CD4-positive, alpha-beta T cell (primary cell): ENCODE measurements at regions not wholly inside any gene's neighbourhood (a gene's known extent, or its start where the extent isn't known, plus 50 kb on each side); places are given as distances from the start of the nearest gene placed in this dataset.

Experiments used
- ATAC-seq: fragments of 200-7000 bp; cut with Tn5 transposase; one replicate; pipeline ENCODE4 v1.10.0; 2022; ENCODE audit warnings: mild to moderate bottlenecking; ENCODE audit not compliant: poor library complexity
- CTCF ChIA-PET: fragments of 350-600 bp; sonication (Branson Sonifier 250); formaldehyde crosslinking; loops from one replicate; lab custom pipeline; 2021; ENCODE audit warnings: antibody characterized with exemption, inconsistent platforms; lab: Charles Lee
- POLR2A ChIA-PET: fragments of 350-600 bp; sonication (Branson Sonifier 250); formaldehyde crosslinking; loops from one replicate; lab custom pipeline; 2021; ENCODE audit warnings: antibody characterized with exemption, inconsistent platforms; lab: Charles Lee
- DNase-seq, 14 experiments: peaks; one replicate each; pipeline ENCODE4 v3.0.0-alpha.2; 2013 to 2020; ENCODE audit warnings: mixed read lengths in 2 of 14
- H3K27ac ChIP-seq, 2 donors: one replicate each; pipeline versions ENCODE4 v1.5.1 to v1.7.0; 2013; ENCODE audit warnings: low read length in 2 of 2, low read depth in 1 of 2, mild to moderate bottlenecking in 1 of 2
- H3K27me3 ChIP-seq, 2 experiments: 1 replicate in 1 of 2; 2 replicates in 1 of 2; pipeline versions ENCODE4 v1.6.1 to v1.7.0; 2013; ENCODE audit warnings: low read length in 2 of 2, control low read depth in 1 of 2, mild to moderate bottlenecking in 1 of 2, moderate library complexity in 1 of 2; ENCODE audit not compliant: insufficient read depth in 2 of 2, control insufficient read depth in 1 of 2
- H3K36me3 ChIP-seq: one replicate; pipeline ENCODE4 v1.6.1; 2013; ENCODE audit warnings: low read length, control low read depth; ENCODE audit not compliant: insufficient read depth
- H3K4me1 ChIP-seq: one replicate; pipeline ENCODE4 v1.6.1; 2013; ENCODE audit warnings: low read length, control low read depth; ENCODE audit not compliant: insufficient read depth
- H3K4me3 ChIP-seq: one replicate; pipeline ENCODE4 v1.5.1; 2013; ENCODE audit warnings: mild to moderate bottlenecking, low read length, moderate library complexity
- H3K9me3 ChIP-seq, 2 experiments: 1 replicate in 1 of 2; 2 replicates in 1 of 2; pipeline versions ENCODE4 v1.6.1 to v1.7.0; 2013; ENCODE audit warnings: low read length in 2 of 2, mild to moderate bottlenecking in 2 of 2, control low read depth in 1 of 2, moderate library complexity in 1 of 2; ENCODE audit not compliant: control insufficient read depth in 1 of 2, insufficient read depth in 1 of 2
- H3K27ac Mint-ChIP-seq: one replicate; pipeline ENCODE4 v1.8.0; 2020; ENCODE audit warnings: mixed read lengths
- H3K27me3 Mint-ChIP-seq: one replicate; pipeline ENCODE4 v1.8.0; 2021; ENCODE audit warnings: mixed read lengths
- H3K36me3 Mint-ChIP-seq: one replicate; pipeline ENCODE4 v1.8.0; 2021; ENCODE audit warnings: low read depth, mixed read lengths
- H3K4me1 Mint-ChIP-seq: one replicate; pipeline ENCODE4 v1.8.0; 2021; ENCODE audit warnings: low read depth, mixed read lengths
- H3K4me3 Mint-ChIP-seq: one replicate; pipeline ENCODE4 v1.8.0; 2020; ENCODE audit warnings: mild to moderate bottlenecking, mixed read lengths
- H3K9me3 Mint-ChIP-seq: one replicate; pipeline ENCODE4 v1.8.0; 2020; ENCODE audit warnings: mixed read lengths
- CTCF ChIP-seq: fragments of 200-600 bp; IDR thresholded peaks from one replicate; pipeline ENCODE4 v1.8.0; 2022; ENCODE audit warnings: antibody characterized with exemption, mild to moderate bottlenecking
- intact Hi-C, 2 experiments: fragments of 100-400 bp; cut with DNase I in 1 of 2; cut with micrococcal nuclease in 1 of 2; formaldehyde crosslinking; loops; one replicate each; pipeline versions ENCODE4 v1.15.1 to v1.9.0; 2023 to 2025; cut with DNase I, micrococcal nuclease

DNA sequence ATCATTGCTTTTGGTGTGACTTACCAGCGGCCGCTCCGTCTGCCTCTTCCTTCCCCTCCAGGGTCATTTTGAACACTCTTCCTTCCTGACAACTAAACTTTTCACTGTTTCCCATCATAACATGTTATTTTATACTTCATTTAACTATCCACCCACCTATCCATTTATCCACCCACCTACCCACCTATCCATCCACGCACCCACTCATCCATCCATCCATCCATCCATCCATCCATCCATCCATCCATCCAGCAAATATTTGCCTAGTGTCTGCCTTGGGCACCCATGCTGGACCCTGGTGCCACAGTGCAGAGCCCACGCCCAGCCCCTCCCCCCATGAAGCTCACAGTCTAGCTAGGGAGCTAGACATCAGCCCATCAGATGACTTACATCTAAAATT, 254.9 kb downstream of the TLE3 start:
- H3K4me3 Mint-ChIP-seq, result no peak overlapping the region
- Histone ChIP-seq H3K9me3 (no peaks in the 10 kb centered on the region), H3K27ac (no peak overlapping the region), H3K27me3 (peaks cover 0 to 2% of the 10 kb centered on the region in 2 experiments), H3K4me3 (no peak overlapping the region), H3K4me1 (no peaks in the 10 kb centered on the region), H3K36me3 (no peaks in the 10 kb centered on the region)
- no peak for TF ChIP-seq CTCF
- no peaks in the 10 kb centered on the region for H3K27me3 Mint-ChIP-seq
- no peak overlapping the region for H3K27ac Mint-ChIP-seq
- no peaks in the 10 kb centered on the region for H3K36me3 Mint-ChIP-seq
- intact Hi-C loops, result no loop called here
- no peak for DNase-seq
- H3K9me3 Mint-ChIP-seq, result no peaks in the 10 kb centered on the region
- ChIA-PET CTCF (no interaction called here), POLR2A (interaction anchor here (0.7 kb wide), 1 partner anchor 17 kb away, joined by 4 read pairs; no protein-coding TSS in a partner anchor)
- no peaks in the 10 kb centered on the region for H3K4me1 Mint-ChIP-seq
- ATAC-seq, result no peak

GRCh38 chr15:69843276-69843899, 254.3 kb downstream of the TLE3 start:
- peaks cover 0 to 2% of the 10 kb centered on the region in 2 experiments for H3K27me3 ChIP-seq
- H3K4me3 Mint-ChIP-seq, result no peak overlapping the region
- no peaks in the 10 kb centered on the region for H3K4me1 ChIP-seq
- ChIA-PET POLR2A (interaction anchor here (0.7 kb wide), 1 partner anchor 17 kb away, joined by 4 read pairs; no protein-coding TSS in a partner anchor), CTCF (no interaction called here)
- intact Hi-C loops, result no loop called here
- H3K27ac Mint-ChIP-seq, result no peak overlapping the region
- DNase-seq (no peak), ATAC-seq (no peak)
- H3K27ac ChIP-seq, result no peak overlapping the region
- no peaks in the 10 kb centered on the region for H3K9me3 Mint-ChIP-seq
- no peaks in the 10 kb centered on the region for H3K36me3 Mint-ChIP-seq
- H3K9me3 ChIP-seq, result no peaks in the 10 kb centered on the region
- H3K4me3 ChIP-seq, result no peak overlapping the region
- TF ChIP-seq CTCF, result no peak
- no peaks in the 10 kb centered on the region for H3K36me3 ChIP-seq
- H3K4me1 Mint-ChIP-seq, result no peaks in the 10 kb centered on the region
- no peaks in the 10 kb centered on the region for H3K27me3 Mint-ChIP-seq

DNA sequence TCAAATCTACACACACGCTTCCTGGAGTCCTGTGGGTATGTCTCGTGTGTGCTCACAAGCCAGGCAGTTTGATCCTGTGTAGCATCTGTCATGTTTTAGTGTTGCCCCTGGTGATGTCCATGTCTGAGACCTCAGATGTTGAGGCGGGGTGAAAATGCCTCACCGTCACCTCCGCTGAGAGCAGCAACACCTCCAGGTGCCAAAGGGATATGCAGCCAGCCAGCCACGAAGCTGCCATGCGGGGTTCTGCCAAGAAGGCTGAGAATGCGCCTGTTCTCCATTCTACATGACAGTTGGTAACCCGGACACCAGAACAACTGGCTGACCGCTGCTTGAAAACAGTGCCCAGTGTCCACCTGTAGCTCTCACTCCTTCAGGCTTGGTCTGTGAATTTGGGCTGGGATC, 253.8 kb downstream of the TLE3 start:
- H3K4me3 Mint-ChIP-seq, result no peak overlapping the region
- no peaks in the 10 kb centered on the region for H3K4me1 Mint-ChIP-seq
- ATAC-seq, result no peak
- no peak for TF ChIP-seq CTCF
- no peak for DNase-seq
- Histone ChIP-seq H3K4me1 (no peaks in the 10 kb centered on the region), H3K27me3 (peaks cover 0 to 2% of the 10 kb centered on the region in 2 experiments), H3K9me3 (no peaks in the 10 kb centered on the region), H3K36me3 (no peaks in the 10 kb centered on the region), H3K27ac (no peak overlapping the region), H3K4me3 (no peak overlapping the region)
- H3K27ac Mint-ChIP-seq, result no peak overlapping the region
- CTCF ChIA-PET, result no interaction called here
- intact Hi-C loops, result no loop called here
- no peaks in the 10 kb centered on the region for H3K36me3 Mint-ChIP-seq
- no peaks in the 10 kb centered on the region for H3K27me3 Mint-ChIP-seq
- no peaks in the 10 kb centered on the region for H3K9me3 Mint-ChIP-seq
- POLR2A ChIA-PET, result no interaction called here
